A549 (cell line): ENCODE measurements at regions not wholly inside any gene's neighbourhood (a gene's known extent, or its start where the extent isn't known, plus 50 kb on each side); places are given as distances from the start of the nearest gene placed in this dataset.

ENCODE experiments used
- ATAC-seq, 2 experiments: fragments of 200-7000 bp in 1 of 2; fragments of >200 bp in 1 of 2; cut with Nextera tagmentation in 1 of 2; cut with Tn5 transposase in 1 of 2; 3 replicates each; pipeline versions ENCODE4 v1.8.0 to v1.9.1; 2018 to 2020; ENCODE audit warnings: mild to moderate bottlenecking in 1 of 2, moderate library complexity in 1 of 2
- CTCF ChIA-PET: fragments of 300-600 bp; sonication (Branson Sonifier 250); formaldehyde crosslinking; extraction: SDS; loops from one replicate; lab custom pipeline; 2021; ENCODE audit warnings: antibody characterized with exemption, inconsistent platforms; lab: Yijun Ruan, JAX
- POLR2A ChIA-PET: fragments of 350-600 bp; formaldehyde crosslinking; extraction: SDS; loops from one replicate; lab custom pipeline; 2021; ENCODE audit warnings: antibody characterized with exemption, inconsistent platforms; lab: Yijun Ruan, JAX
- DNase-seq, 2 experiments: peaks; one replicate each; pipeline versions ENCODE4 v3.0.0 to v3.0.0-alpha.2; 2011 to 2016; ENCODE audit warnings: low read depth in 1 of 2, low spot score in 1 of 2
- FAIRE-seq: peaks from 2 replicates; lab custom pipeline; 2011; peaks lifted over from hg19 to GRCh38; lab: Jason Lieb, UNC
- H3K27ac ChIP-seq, 2 experiments: fragments of >200 bp; sonication (Bioruptor Twin); formaldehyde crosslinking; 3 replicates each; pipeline ENCODE4 v1.5.1; 2016 to 2017
- H3K4me1 ChIP-seq: fragments of >200 bp; sonication (Bioruptor Twin); formaldehyde crosslinking; 3 replicates; pipeline ENCODE4 v1.6.1; 2016
- H3K4me2 ChIP-seq: fragments of >200 bp; sonication (Bioruptor Twin); formaldehyde crosslinking; 3 replicates; pipeline ENCODE4 v1.6.1; 2016
- H3K4me3 ChIP-seq: fragments of >200 bp; sonication (Bioruptor Twin); formaldehyde crosslinking; 3 replicates; pipeline ENCODE4 v1.5.1; 2016
- H3K9me3 ChIP-seq: fragments of >200 bp; sonication (Bioruptor Twin); formaldehyde crosslinking; 3 replicates; pipeline ENCODE4 v1.6.1; 2016
- CEBPB ChIP-seq, 2 experiments: fragments of >200 bp in 1 of 2; sonication (Bioruptor Twin) in 1 of 2; formaldehyde crosslinking in 1 of 2; IDR thresholded peaks; 2 replicates each; pipeline ENCODE4 v1.6.1; 2012 to 2016
- CHD2 ChIP-seq: fragments of 150-350 bp; IDR thresholded peaks from 2 replicates; pipeline ENCODE4 v1.6.1; 2014; ENCODE audit warnings: low read length; ENCODE audit not compliant: partially characterized antibody
- ESRRA ChIP-seq: fragments of 150-350 bp; IDR thresholded peaks from 2 replicates; pipeline ENCODE4 v1.6.1; 2014; ENCODE audit warnings: mild to moderate bottlenecking, low read length, borderline replicate concordance
- FOSB ChIP-seq: fragments of 250-450 bp; sonication (Bioruptor Pico); IDR thresholded peaks from 2 replicates; pipeline ENCODE4 v1.5.0; 2020; ENCODE audit warnings: mild to moderate bottlenecking, moderate library complexity
- FOSL2 ChIP-seq, 2 experiments: fragments of 450-650 bp in 1 of 2; fragments of >200 bp in 1 of 2; sonication (Bioruptor Twin) in 1 of 2; formaldehyde crosslinking; IDR thresholded peaks; 2 replicates each; pipeline versions ENCODE4 v1.5.0 to v1.6.1; 2016 to 2020; ENCODE audit warnings: mild to moderate bottlenecking in 1 of 2, moderate library complexity in 1 of 2
- FOXS1 ChIP-seq: fragments of 250-450 bp; sonication (Bioruptor Pico); IDR thresholded peaks from 2 replicates; pipeline ENCODE4 v1.5.0; 2020; ENCODE audit warnings: mild to moderate bottlenecking, moderate library complexity
- GATA3 ChIP-seq: IDR thresholded peaks from 2 replicates; pipeline ENCODE4 v1.6.1; 2012; ENCODE audit warnings: borderline replicate concordance
- HEYL ChIP-seq: fragments of 250-450 bp; sonication (Bioruptor Pico); IDR thresholded peaks from 2 replicates; pipeline ENCODE4 v1.8.0; 2021; ENCODE audit warnings: mild to moderate bottlenecking, moderate library complexity
- HOXB5 ChIP-seq: fragments of 250-450 bp; sonication (Bioruptor Pico); IDR thresholded peaks from 2 replicates; pipeline ENCODE4 v1.5.0; 2020; ENCODE audit warnings: mild to moderate bottlenecking, moderate library complexity
- JUNB ChIP-seq: fragments of >200 bp; sonication (Bioruptor Twin); formaldehyde crosslinking; IDR thresholded peaks from 2 replicates; pipeline ENCODE4 v1.6.1; 2016
- KDM5A ChIP-seq: fragments of 200-600 bp; sonication (generic); IDR thresholded peaks from 2 replicates; pipeline ENCODE4 v1.6.1; 2016; ENCODE audit warnings: antibody characterized with exemption, mild to moderate bottlenecking
- MAFK ChIP-seq: fragments of 450-650 bp; IDR thresholded peaks from 2 replicates; pipeline ENCODE4 v1.6.1; 2014; ENCODE audit not compliant: partially characterized antibody
- MYC ChIP-seq: IDR thresholded peaks from 2 replicates; pipeline ENCODE4 v1.6.1; 2012; ENCODE audit warnings: mild to moderate bottlenecking, inconsistent platforms, low read length, improper control_type of control experiment, borderline replicate concordance
- NFE2L2 ChIP-seq: fragments of 150-350 bp; conservative IDR thresholded peaks from 2 replicates; pipeline ENCODE4 v1.6.1; 2014; ENCODE audit warnings: low read length
- NR3C1 ChIP-seq: fragments of >200 bp; sonication (Bioruptor Twin); formaldehyde crosslinking; IDR thresholded peaks from 3 replicates; pipeline ENCODE4 v1.6.1; 2017
- POLR2AphosphoS2 ChIP-seq: conservative IDR thresholded peaks from 2 replicates; pipeline ENCODE4 v1.6.1; 2012; ENCODE audit warnings: low read length, improper control_type of control experiment, inconsistent platforms
- RARB ChIP-seq: fragments of 250-450 bp; sonication (Bioruptor Pico); IDR thresholded peaks from 2 replicates; pipeline ENCODE4 v1.8.0; 2021; ENCODE audit warnings: mild to moderate bottlenecking, moderate library complexity
- REST ChIP-seq: fragments of 200-600 bp; sonication (generic); IDR thresholded peaks from 2 replicates; pipeline ENCODE4 v1.6.1; 2016; ENCODE audit warnings: antibody characterized with exemption, mild to moderate bottlenecking, moderate library complexity
- TFCP2L1 ChIP-seq: fragments of 250-450 bp; sonication (Bioruptor Pico); IDR thresholded peaks from 2 replicates; pipeline ENCODE4 v1.5.0; 2021; ENCODE audit warnings: mild to moderate bottlenecking
- TP53 ChIP-seq: fragments of 250-450 bp; sonication (Bioruptor Pico); IDR thresholded peaks from 2 replicates; pipeline ENCODE4 v1.5.0; 2021; ENCODE audit warnings: mild to moderate bottlenecking, moderate library complexity
- WGBS: methylation state at CpG from one replicate; pipeline ENCODE4 v1.1.6; 2017; ENCODE audit errors: missing lambda C conversion rate; 5-methylcytosine and 5-hydroxymethylcytosine counted together
- TF ChIP-seq, protein P1 (sequence below): fragments of 450-650 bp; IDR thresholded peaks from 2 replicates; pipeline ENCODE4 v1.6.1; 2014; ENCODE audit warnings: antibody characterized with exemption
- TF ChIP-seq, protein P2 (sequence below): fragments of 150-350 bp; IDR thresholded peaks from 2 replicates; pipeline ENCODE4 v1.6.1; 2014; ENCODE audit warnings: low read depth, mild to moderate bottlenecking, low read length

GRCh38 chr11:28708075-28708474 is 599.9 kb downstream of the METTL15 start:
- ChIA-PET POLR2A (no interaction called here), CTCF (interaction anchor here (1.8 kb wide), 1 partner anchor 626 kb away, joined by 4 read pairs; no protein-coding TSS in a partner anchor)
- Histone ChIP-seq H3K27ac (peak overlapping the region in 1 of 2 experiments; percentile 50; a peak in 1 of 6 replicates), H3K4me3 (no peak overlapping the region), H3K9me3 (peaks cover 14% of the 10 kb centered on the region; the same call in 2 of the 3 replicates), H3K4me2 (no peak overlapping the region), H3K4me1 (peaks cover 3% of the 10 kb centered on the region)
- DNase-seq (no peak), FAIRE-seq (no peak), ATAC-seq (no peak)
- 93% methylated on average over 2 of the region's 2 CpGs for WGBS
- TF ChIP-seq FOSL2 (IDR thresholded peaks at IDR 0.05): no peak
- TF ChIP-seq FOSL2 (CRISPR knock-in tag; IDR thresholded peaks at IDR 0.05): no peak
- no peak for TF ChIP-seq ESRRA
- TF ChIP-seq TP53 (CRISPR knock-in tag): no peak
- TF ChIP-seq HOXB5 (CRISPR knock-in tag): no peak
- TF ChIP-seq POLR2AphosphoS2: no peak
- no peak for TF ChIP-seq FOSB (CRISPR knock-in tag)
- no peak for TF ChIP-seq MAFK
- TF ChIP-seq KDM5A: no peak
- no peak for TF ChIP-seq MYC
- no peak for TF ChIP-seq TFCP2L1 (CRISPR knock-in tag)
- TF ChIP-seq, protein P1, sequence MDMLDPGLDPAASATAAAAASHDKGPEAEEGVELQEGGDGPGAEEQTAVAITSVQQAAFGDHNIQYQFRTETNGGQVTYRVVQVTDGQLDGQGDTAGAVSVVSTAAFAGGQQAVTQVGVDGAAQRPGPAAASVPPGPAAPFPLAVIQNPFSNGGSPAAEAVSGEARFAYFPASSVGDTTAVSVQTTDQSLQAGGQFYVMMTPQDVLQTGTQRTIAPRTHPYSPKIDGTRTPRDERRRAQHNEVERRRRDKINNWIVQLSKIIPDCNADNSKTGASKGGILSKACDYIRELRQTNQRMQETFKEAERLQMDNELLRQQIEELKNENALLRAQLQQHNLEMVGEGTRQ: no peak
- TF ChIP-seq FOXS1: no peak
- no peak for TF ChIP-seq NFE2L2
- no peak for TF ChIP-seq CHD2
- TF ChIP-seq CEBPB (IDR thresholded peaks at IDR 0.05): no peak
- TF ChIP-seq NR3C1: no peak

DNA sequence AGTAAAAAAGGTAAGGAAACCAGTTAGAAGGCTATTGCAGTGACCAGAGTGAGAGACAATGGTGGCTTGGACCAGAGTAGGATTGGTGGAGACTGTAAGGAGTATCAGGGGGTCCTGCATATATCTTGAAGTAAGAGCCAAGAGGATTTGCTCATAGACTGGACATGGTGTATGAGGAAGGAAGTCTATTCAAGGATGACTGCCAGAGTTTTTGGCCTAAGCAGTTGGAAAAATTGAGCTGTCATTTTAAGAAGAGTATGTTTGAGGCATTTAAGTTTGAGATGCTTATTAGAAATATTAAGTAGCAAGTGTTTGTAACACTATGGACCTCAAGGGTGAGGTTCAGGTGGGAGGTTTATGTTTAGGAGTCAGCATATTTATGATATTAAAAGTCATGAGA is 596.6 kb downstream of the METTL15 start:
- TF ChIP-seq REST (no peak), JUNB (no peak), ESRRA (no peak), KDM5A (no peak), RARB (CRISPR knock-in tag) (no peak), MAFK (no peak), HEYL (CRISPR knock-in tag) (no peak), GATA3 (no peak)
- TF ChIP-seq, protein P2, sequence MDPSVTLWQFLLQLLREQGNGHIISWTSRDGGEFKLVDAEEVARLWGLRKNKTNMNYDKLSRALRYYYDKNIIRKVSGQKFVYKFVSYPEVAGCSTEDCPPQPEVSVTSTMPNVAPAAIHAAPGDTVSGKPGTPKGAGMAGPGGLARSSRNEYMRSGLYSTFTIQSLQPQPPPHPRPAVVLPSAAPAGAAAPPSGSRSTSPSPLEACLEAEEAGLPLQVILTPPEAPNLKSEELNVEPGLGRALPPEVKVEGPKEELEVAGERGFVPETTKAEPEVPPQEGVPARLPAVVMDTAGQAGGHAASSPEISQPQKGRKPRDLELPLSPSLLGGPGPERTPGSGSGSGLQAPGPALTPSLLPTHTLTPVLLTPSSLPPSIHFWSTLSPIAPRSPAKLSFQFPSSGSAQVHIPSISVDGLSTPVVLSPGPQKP: no peak
- Histone ChIP-seq H3K4me2 (no peak overlapping the region), H3K4me3 (no peak overlapping the region), H3K9me3 (peaks cover 22% of the 10 kb centered on the region; the same call in 2 of the 3 replicates), H3K4me1 (peaks cover 23% of the 10 kb centered on the region), H3K27ac (peak overlapping the region; percentile 72 to 87; a peak in 4 of 6 replicates)
- ATAC-seq (no peak), FAIRE-seq (no peak), DNase-seq (no peak)
- ChIA-PET POLR2A (no interaction called here), CTCF (interaction anchor here (1.3 kb wide), 1 partner anchor 55 kb away, joined by 3 read pairs; no protein-coding TSS in a partner anchor)
